ENCODE measurements at regions not wholly inside any gene's neighbourhood (a gene's known extent, or its start where the extent isn't known, plus 50 kb on each side); places are given as distances from the start of the nearest gene placed in this dataset.

- Histone ChIP-seq H3K27me3 (ENCODE audit: control insufficient read depth in 4 of 4, insufficient read depth in 4 of 4, low read length in 3 of 4) (no peaks in the 10 kb centered on the region), H3K9me3 (ENCODE audit: control insufficient read depth in 4 of 4, low read length in 3 of 4) (no peaks in the 10 kb centered on the region), H3K27ac (ENCODE audit: low read depth in 1 of 2, low read length in 2 of 2) (no peak overlapping the region), H3K9ac (ENCODE audit: low read depth in 1 of 2, low read length in 2 of 2) (no peak overlapping the region), H3K4me3 (ENCODE audit: low read depth in 1 of 3, low read length in 3 of 3) (no peak overlapping the region), H3K36me3 (ENCODE audit: control insufficient read depth in 4 of 4, insufficient read depth in 3 of 4, low read depth in 1 of 4, low read length in 3 of 4) (no peaks in the 10 kb centered on the region), H3K4me1 (ENCODE audit: control insufficient read depth in 4 of 4, insufficient read depth in 4 of 4, low read length in 3 of 4) (no peaks in the 10 kb centered on the region)
- WGBS: 48% methylated on average over 1 of the region's 1 CpG
- no peak for DNase-seq (ENCODE audit: low spot score)
- TF ChIP-seq, protein P1, sequence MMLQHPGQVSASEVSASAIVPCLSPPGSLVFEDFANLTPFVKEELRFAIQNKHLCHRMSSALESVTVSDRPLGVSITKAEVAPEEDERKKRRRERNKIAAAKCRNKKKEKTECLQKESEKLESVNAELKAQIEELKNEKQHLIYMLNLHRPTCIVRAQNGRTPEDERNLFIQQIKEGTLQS (IDR thresholded peaks at IDR 0.05): no peak
- TF ChIP-seq HNF4G (IDR thresholded peaks at IDR 0.05) (no peak), TAF1 (conservative IDR thresholded peaks at IDR 0.05) (no peak), YY1 (IDR thresholded peaks at IDR 0.05) (no peak), RXRA (IDR thresholded peaks at IDR 0.05) (no peak), JUND (IDR thresholded peaks at IDR 0.05) (no peak), GABPA (IDR thresholded peaks at IDR 0.05 in 1 of 2, conservative IDR thresholded peaks at IDR 0.05 in 1 of 2) (no peak), EGR1 (IDR thresholded peaks at IDR 0.05; ENCODE audit: low read depth in 2 of 2) (no peak)
- TF ChIP-seq, protein P2, sequence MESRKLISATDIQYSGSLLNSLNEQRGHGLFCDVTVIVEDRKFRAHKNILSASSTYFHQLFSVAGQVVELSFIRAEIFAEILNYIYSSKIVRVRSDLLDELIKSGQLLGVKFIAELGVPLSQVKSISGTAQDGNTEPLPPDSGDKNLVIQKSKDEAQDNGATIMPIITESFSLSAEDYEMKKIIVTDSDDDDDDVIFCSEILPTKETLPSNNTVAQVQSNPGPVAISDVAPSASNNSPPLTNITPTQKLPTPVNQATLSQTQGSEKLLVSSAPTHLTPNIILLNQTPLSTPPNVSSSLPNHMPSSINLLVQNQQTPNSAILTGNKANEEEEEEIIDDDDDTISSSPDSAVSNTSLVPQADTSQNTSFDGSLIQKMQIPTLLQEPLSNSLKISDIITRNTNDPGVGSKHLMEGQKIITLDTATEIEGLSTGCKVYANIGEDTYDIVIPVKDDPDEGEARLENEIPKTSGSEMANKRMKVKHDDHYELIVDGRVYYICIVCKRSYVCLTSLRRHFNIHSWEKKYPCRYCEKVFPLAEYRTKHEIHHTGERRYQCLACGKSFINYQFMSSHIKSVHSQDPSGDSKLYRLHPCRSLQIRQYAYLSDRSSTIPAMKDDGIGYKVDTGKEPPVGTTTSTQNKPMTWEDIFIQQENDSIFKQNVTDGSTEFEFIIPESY (IDR thresholded peaks at IDR 0.05): no peak
- TF ChIP-seq, protein P3, sequence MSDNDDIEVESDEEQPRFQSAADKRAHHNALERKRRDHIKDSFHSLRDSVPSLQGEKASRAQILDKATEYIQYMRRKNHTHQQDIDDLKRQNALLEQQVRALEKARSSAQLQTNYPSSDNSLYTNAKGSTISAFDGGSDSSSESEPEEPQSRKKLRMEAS (IDR thresholded peaks at IDR 0.05): no peak
Measured at GRCh38 chr4:164402554-164402953, 351.4 kb upstream of the SMIM31 start.

GRCh38 chr4:164405774-164406173 is 348.2 kb upstream of the SMIM31 start:
- DNase-seq (ENCODE audit: low spot score): no peak

DNA sequence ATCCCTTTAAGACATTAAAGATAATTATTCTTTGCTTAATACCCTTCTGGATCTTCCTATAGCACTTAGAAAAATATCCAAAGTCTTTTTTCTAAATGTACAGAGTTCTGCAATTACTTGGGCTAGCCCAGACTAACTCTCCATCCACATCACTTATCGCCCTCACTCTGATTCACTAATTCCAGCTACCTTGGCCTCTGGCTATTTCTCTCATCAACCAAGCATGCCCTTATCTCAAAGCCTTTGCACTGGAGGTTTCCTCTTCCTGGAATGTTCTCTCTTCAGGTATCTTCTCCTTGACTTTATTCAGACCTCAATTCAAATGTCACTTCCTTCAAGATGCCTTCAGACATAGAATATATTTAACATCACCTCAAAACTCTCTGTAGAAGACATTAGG is 345.1 kb upstream of the SMIM31 start:
- TF ChIP-seq RXRA (IDR thresholded peaks at IDR 0.05) (no peak), RAD21 (IDR thresholded peaks at IDR 0.05) (no peak), HNF4G (IDR thresholded peaks at IDR 0.05) (no peak), EGR1 (IDR thresholded peaks at IDR 0.05; ENCODE audit: low read depth in 2 of 2) (no peak), SP1 (IDR thresholded peaks at IDR 0.05) (no peak), TAF1 (conservative IDR thresholded peaks at IDR 0.05) (no peak), NR2F2 (IDR thresholded peaks at IDR 0.05) (no peak), GABPA (IDR thresholded peaks at IDR 0.05 in 1 of 2, conservative IDR thresholded peaks at IDR 0.05 in 1 of 2) (no peak), HNF4A (conservative IDR thresholded peaks at IDR 0.05) (no peak)
- TF ChIP-seq, protein P1 (IDR thresholded peaks at IDR 0.05): no peak
- no peaks in the 10 kb centered on the region for H3K27me3 ChIP-seq (ENCODE audit: control insufficient read depth in 4 of 4, insufficient read depth in 4 of 4, low read length in 3 of 4)
- H3K4me3 ChIP-seq (ENCODE audit: low read depth in 1 of 3, low read length in 3 of 3): no peak overlapping the region
- H3K27ac ChIP-seq (ENCODE audit: low read depth in 1 of 2, low read length in 2 of 2): no peak overlapping the region
- H3K9ac ChIP-seq (ENCODE audit: low read depth in 1 of 2, low read length in 2 of 2): no peak overlapping the region
- H3K36me3 ChIP-seq (ENCODE audit: control insufficient read depth in 4 of 4, insufficient read depth in 3 of 4, low read depth in 1 of 4, low read length in 3 of 4): no peaks in the 10 kb centered on the region
- DNase-seq (ENCODE audit: low spot score): no peak
- 75% methylated on average over 1 of the region's 1 CpG for WGBS
- no peaks in the 10 kb centered on the region for H3K4me1 ChIP-seq (ENCODE audit: control insufficient read depth in 4 of 4, insufficient read depth in 4 of 4, low read length in 3 of 4)
- peaks cover 0 to 4% (median 2%) of the 10 kb centered on the region in 4 donors for H3K9me3 ChIP-seq (ENCODE audit: control insufficient read depth in 4 of 4, low read length in 3 of 4)

More at GRCh38 chr4:164405774-164406173, 348.2 kb upstream of the SMIM31 start:
- Histone ChIP-seq H3K4me3 (ENCODE audit: low read depth in 1 of 3, low read length in 3 of 3) (no peak overlapping the region), H3K9me3 (ENCODE audit: control insufficient read depth in 4 of 4, low read length in 3 of 4) (no peaks in the 10 kb centered on the region), H3K4me1 (ENCODE audit: control insufficient read depth in 4 of 4, insufficient read depth in 4 of 4, low read length in 3 of 4) (no peaks in the 10 kb centered on the region), H3K9ac (ENCODE audit: low read depth in 1 of 2, low read length in 2 of 2) (no peak overlapping the region), H3K27me3 (ENCODE audit: control insufficient read depth in 4 of 4, insufficient read depth in 4 of 4, low read length in 3 of 4) (no peaks in the 10 kb centered on the region), H3K27ac (ENCODE audit: low read depth in 1 of 2, low read length in 2 of 2) (no peak overlapping the region), H3K36me3 (ENCODE audit: control insufficient read depth in 4 of 4, insufficient read depth in 3 of 4, low read depth in 1 of 4, low read length in 3 of 4) (no peaks in the 10 kb centered on the region)
- no peak for TF ChIP-seq TAF1 (conservative IDR thresholded peaks at IDR 0.05)
- TF ChIP-seq, protein P2 (IDR thresholded peaks at IDR 0.05): no peak
- TF ChIP-seq JUND (IDR thresholded peaks at IDR 0.05): no peak
- TF ChIP-seq FOXA2 (IDR thresholded peaks at IDR 0.05): no peak
- TF ChIP-seq HNF4G (IDR thresholded peaks at IDR 0.05): no peak
- TF ChIP-seq EGR1 (IDR thresholded peaks at IDR 0.05; ENCODE audit: low read depth in 2 of 2): no peak
- TF ChIP-seq RXRA (IDR thresholded peaks at IDR 0.05): no peak
- no peak for TF ChIP-seq RAD21 (IDR thresholded peaks at IDR 0.05)
- TF ChIP-seq GABPA (IDR thresholded peaks at IDR 0.05 in 1 of 2, conservative IDR thresholded peaks at IDR 0.05 in 1 of 2): no peak
- no peak for TF ChIP-seq NR2F2 (IDR thresholded peaks at IDR 0.05)

All from liver (tissue), 7 donors.